H1 (cell line): ENCODE measurements at regions not wholly inside any gene's neighbourhood (a gene's known extent, or its start where the extent isn't known, plus 50 kb on each side); places are given as distances from the start of the nearest gene placed in this dataset.

ENCODE experiments used
- CHD2 ChIP-seq: IDR thresholded peaks from 2 replicates; pipeline ENCODE4 v1.6.1; 2012; ENCODE audit warnings: low read length, improper control_type of control experiment
- CREB1 ChIP-seq: IDR thresholded peaks from 2 replicates; pipeline ENCODE4 v1.6.1; 2012; ENCODE audit warnings: inconsistent platforms
- EZH2 ChIP-seq: fragments of 200-600 bp; sonication (generic); IDR thresholded peaks from 2 replicates; pipeline ENCODE4 v1.7.1; 2012; ENCODE audit warnings: low read depth, mild to moderate bottlenecking, moderate library complexity, low read length, inconsistent platforms; ENCODE audit not compliant: severe bottlenecking
- POLR2A ChIP-seq, 2 experiments: IDR thresholded peaks; 1 replicate in 1 of 2; 2 replicates in 1 of 2; pipeline ENCODE4 v1.6.1; 2011; ENCODE audit warnings: low read depth in 2 of 2, low read length in 2 of 2, mild to moderate bottlenecking in 2 of 2; ENCODE audit errors: control extremely low read depth in 1 of 2
- POLR2AphosphoS5 ChIP-seq: IDR thresholded peaks from 2 replicates; pipeline ENCODE4 v1.6.1; 2011; ENCODE audit warnings: low read depth, low read length
- SP2 ChIP-seq: IDR thresholded peaks from 2 replicates; pipeline ENCODE4 v1.6.1; 2012; ENCODE audit warnings: mild to moderate bottlenecking, low read length, inconsistent platforms
- SUZ12 ChIP-seq: fragments of 200-600 bp; sonication (generic); IDR thresholded peaks from 2 replicates; pipeline ENCODE4 v1.6.1; 2012; ENCODE audit warnings: mild to moderate bottlenecking, inconsistent platforms, low read length, moderate library complexity, mixed read lengths
- TAF1 ChIP-seq: IDR thresholded peaks from 2 replicates; pipeline ENCODE4 v1.6.1; 2011; ENCODE audit warnings: mild to moderate bottlenecking, low read depth, low read length
- TF ChIP-seq, protein P1 (sequence below): IDR thresholded peaks from 2 replicates; pipeline ENCODE4 v1.6.1; 2012; ENCODE audit warnings: low read length, inconsistent platforms
- TF ChIP-seq, protein P2 (sequence below), 3 experiments: IDR thresholded peaks; 1 replicate in 2 of 3; 2 replicates in 1 of 3; pipeline versions ENCODE4 v1.5.1 to v1.6.1; 2011; ENCODE audit warnings: low read length in 3 of 3, mild to moderate bottlenecking in 3 of 3, inconsistent platforms in 2 of 3, low read depth in 1 of 3, moderate library complexity in 1 of 3; ENCODE audit not compliant: insufficient read depth in 1 of 3; ENCODE audit errors: control extremely low read depth in 1 of 3

DNA sequence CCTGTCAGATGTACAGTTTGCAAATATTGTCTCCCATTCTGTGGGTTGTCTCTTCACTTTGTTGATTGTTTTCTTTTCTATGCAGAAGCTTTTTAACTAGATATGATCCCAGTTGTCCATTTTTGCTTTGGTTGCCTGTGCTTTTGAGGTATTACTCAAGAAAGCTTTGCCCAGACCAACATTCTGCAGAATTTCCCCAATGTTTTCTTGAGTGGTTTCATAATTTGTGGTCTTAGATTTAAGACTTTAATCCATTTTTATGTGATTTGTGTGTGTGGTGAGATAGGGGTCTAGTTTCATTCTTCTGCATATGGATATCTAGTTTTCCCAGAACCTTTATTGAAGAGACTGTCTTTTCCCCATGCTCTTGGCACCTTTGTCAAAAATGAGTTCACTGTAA is 116.9 kb downstream of the DUSP10 start:
- TF ChIP-seq POLR2AphosphoS5 (no peak), SUZ12 (no peak), SP2 (no peak), CREB1 (no peak), EZH2 (no peak), CHD2 (no peak), TAF1 (no peak), POLR2A (IDR thresholded peaks at IDR 0.05; ENCODE audit: control extremely low read depth in 1 of 2, low read depth in 2 of 2, low read length in 2 of 2) (no peak)
- TF ChIP-seq, protein P1, sequence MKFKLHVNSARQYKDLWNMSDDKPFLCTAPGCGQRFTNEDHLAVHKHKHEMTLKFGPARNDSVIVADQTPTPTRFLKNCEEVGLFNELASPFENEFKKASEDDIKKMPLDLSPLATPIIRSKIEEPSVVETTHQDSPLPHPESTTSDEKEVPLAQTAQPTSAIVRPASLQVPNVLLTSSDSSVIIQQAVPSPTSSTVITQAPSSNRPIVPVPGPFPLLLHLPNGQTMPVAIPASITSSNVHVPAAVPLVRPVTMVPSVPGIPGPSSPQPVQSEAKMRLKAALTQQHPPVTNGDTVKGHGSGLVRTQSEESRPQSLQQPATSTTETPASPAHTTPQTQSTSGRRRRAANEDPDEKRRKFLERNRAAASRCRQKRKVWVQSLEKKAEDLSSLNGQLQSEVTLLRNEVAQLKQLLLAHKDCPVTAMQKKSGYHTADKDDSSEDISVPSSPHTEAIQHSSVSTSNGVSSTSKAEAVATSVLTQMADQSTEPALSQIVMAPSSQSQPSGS: no peak
- TF ChIP-seq, protein P2, sequence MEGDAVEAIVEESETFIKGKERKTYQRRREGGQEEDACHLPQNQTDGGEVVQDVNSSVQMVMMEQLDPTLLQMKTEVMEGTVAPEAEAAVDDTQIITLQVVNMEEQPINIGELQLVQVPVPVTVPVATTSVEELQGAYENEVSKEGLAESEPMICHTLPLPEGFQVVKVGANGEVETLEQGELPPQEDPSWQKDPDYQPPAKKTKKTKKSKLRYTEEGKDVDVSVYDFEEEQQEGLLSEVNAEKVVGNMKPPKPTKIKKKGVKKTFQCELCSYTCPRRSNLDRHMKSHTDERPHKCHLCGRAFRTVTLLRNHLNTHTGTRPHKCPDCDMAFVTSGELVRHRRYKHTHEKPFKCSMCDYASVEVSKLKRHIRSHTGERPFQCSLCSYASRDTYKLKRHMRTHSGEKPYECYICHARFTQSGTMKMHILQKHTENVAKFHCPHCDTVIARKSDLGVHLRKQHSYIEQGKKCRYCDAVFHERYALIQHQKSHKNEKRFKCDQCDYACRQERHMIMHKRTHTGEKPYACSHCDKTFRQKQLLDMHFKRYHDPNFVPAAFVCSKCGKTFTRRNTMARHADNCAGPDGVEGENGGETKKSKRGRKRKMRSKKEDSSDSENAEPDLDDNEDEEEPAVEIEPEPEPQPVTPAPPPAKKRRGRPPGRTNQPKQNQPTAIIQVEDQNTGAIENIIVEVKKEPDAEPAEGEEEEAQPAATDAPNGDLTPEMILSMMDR (IDR thresholded peaks at IDR 0.05; ENCODE audit: control extremely low read depth in 1 of 3, insufficient read depth in 1 of 3, low read depth in 1 of 3, low read length in 3 of 3): no peak
